Esophagus squamous epithelium (tissue), 5 donors: ENCODE measurements at regions not wholly inside any gene's neighbourhood (a gene's known extent, or its start where the extent isn't known, plus 50 kb on each side); places are given as distances from the start of the nearest gene placed in this dataset.

Experiments
- DNase-seq: peaks from one replicate; lab custom pipeline; 2025; lab: John Stamatoyannopoulos, UW
- H3K27ac ChIP-seq, 4 donors: fragments of 200-600 bp; sonication (generic); one replicate each; pipeline ENCODE4 v1.5.1; 2016 to 2019; ENCODE audit warnings: mild to moderate bottlenecking in 1 of 4
- H3K27me3 ChIP-seq, 4 donors: fragments of 200-600 bp; sonication (generic); 1 replicate in 3 of 4; 2 replicates in 1 of 4; pipeline versions ENCODE4 v1.5.1 to v1.6.0; 2017 to 2021; ENCODE audit warnings: antibody characterized with exemption in 1 of 4
- H3K36me3 ChIP-seq, 3 donors: fragments of 200-600 bp; sonication (generic); one replicate each; pipeline ENCODE4 v1.5.1; 2016 to 2019
- H3K4me1 ChIP-seq, 3 donors: fragments of 200-600 bp; sonication (generic); one replicate each; pipeline ENCODE4 v1.5.1; 2017 to 2019
- H3K4me3 ChIP-seq, 4 donors: fragments of 200-600 bp; sonication (generic); 1 replicate in 3 of 4; 2 replicates in 1 of 4; pipeline ENCODE4 v1.5.1; 2016 to 2019; ENCODE audit warnings: mild to moderate bottlenecking in 2 of 4, moderate library complexity in 1 of 4
- H3K9me3 ChIP-seq, 3 donors: fragments of 200-600 bp; sonication (generic); one replicate each; pipeline ENCODE4 v1.5.1; 2016 to 2019
- POLR2A ChIP-seq, 4 donors: fragments of 450-650 bp; IDR thresholded peaks; one replicate each; pipeline ENCODE4 v1.6.1; 2017; ENCODE audit warnings: antibody characterized with exemption in 4 of 4, mild to moderate bottlenecking in 4 of 4, moderate library complexity in 3 of 4
- WGBS, 2 donors: methylation state at CpG; one replicate each; pipeline ENCODE4 v1.1.5; 2018; 5-methylcytosine and 5-hydroxymethylcytosine counted together
- intact Hi-C: fragments of 100-400 bp; cut with DNase I; formaldehyde crosslinking; loops from one replicate; pipeline ENCODE4 v1.15.0; 2022
- TF ChIP-seq, protein P1 (sequence below), 6 experiments: fragments of 450-650 bp in 4 of 6; fragments of 200-600 bp in 2 of 6; sonication (generic) in 2 of 6; IDR thresholded peaks; one replicate each; pipeline ENCODE4 v1.5.1; 2016 to 2019; ENCODE audit warnings: antibody characterized with exemption in 6 of 6, mild to moderate bottlenecking in 4 of 6, moderate library complexity in 4 of 6
- donor health status: DM: yes; HTN: yes; CAD: no.

DNA sequence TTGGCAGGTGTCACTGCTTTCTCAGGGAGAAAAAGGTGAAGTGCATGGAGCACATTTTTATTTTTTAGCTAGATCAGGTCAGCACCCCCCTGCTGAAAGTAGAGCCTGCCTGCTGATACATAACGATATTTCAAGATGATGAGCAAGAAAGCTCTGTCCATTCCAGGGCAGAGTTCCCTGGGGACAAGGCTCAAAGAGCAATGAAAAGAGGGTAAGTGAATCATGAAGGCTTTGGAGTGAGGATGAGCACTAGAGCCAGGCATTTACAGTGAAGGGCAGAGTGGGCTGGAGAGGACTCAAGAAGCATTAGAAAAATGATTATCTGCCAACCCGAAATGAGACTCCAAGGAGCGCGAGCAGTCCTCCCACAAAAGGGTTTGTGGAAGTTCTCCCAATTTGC is 345.7 kb downstream of the TLE4 start:
- 75 to 82% methylated on average over 4 of the region's 4 CpGs for WGBS, 2 donors
- Histone ChIP-seq H3K4me1 (no peaks in the 10 kb centered on the region), H3K9me3 (no peaks in the 10 kb centered on the region), H3K27me3 (no peaks in the 10 kb centered on the region), H3K27ac (no peak overlapping the region), H3K36me3 (no peaks in the 10 kb centered on the region), H3K4me3 (no peak overlapping the region)
- intact Hi-C loops: no loop called here
- DNase-seq: no peak
- no peak for TF ChIP-seq POLR2A (IDR thresholded peaks at IDR 0.05)
- TF ChIP-seq, protein P1, sequence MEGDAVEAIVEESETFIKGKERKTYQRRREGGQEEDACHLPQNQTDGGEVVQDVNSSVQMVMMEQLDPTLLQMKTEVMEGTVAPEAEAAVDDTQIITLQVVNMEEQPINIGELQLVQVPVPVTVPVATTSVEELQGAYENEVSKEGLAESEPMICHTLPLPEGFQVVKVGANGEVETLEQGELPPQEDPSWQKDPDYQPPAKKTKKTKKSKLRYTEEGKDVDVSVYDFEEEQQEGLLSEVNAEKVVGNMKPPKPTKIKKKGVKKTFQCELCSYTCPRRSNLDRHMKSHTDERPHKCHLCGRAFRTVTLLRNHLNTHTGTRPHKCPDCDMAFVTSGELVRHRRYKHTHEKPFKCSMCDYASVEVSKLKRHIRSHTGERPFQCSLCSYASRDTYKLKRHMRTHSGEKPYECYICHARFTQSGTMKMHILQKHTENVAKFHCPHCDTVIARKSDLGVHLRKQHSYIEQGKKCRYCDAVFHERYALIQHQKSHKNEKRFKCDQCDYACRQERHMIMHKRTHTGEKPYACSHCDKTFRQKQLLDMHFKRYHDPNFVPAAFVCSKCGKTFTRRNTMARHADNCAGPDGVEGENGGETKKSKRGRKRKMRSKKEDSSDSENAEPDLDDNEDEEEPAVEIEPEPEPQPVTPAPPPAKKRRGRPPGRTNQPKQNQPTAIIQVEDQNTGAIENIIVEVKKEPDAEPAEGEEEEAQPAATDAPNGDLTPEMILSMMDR (IDR thresholded peaks at IDR 0.05): no peak

DNA sequence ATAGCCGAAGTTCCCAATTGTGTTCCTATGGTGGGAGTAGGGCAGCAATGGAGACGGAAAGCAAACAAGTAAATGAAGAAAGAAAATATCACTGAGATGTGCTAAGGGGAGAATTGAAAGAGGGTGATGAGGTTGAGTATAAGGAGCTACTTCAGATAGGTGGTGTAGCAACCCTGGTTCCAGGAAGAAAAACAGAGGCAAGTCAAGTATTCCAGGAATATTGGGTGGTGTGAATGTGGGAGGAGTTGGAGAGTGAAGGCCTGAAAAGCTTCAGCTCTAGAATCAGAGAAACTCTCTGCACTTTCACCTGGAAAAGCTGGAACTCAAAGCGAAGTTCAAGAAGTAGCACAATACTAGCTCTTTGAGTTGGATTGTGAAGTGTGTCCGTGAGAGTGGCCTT is 342.1 kb downstream of the TLE4 start:
- TF ChIP-seq, protein P1 (IDR thresholded peaks at IDR 0.05): no peak
- no peak for TF ChIP-seq POLR2A (IDR thresholded peaks at IDR 0.05)
- intact Hi-C loops: no loop called here
- H3K9me3 ChIP-seq: no peaks in the 10 kb centered on the region
- no peak overlapping the region for H3K4me3 ChIP-seq
- no peaks in the 10 kb centered on the region for H3K36me3 ChIP-seq
- no peak overlapping the region for H3K27ac ChIP-seq
- DNase-seq: no peak
- 91 to 97% methylated on average over 4 of the region's 4 CpGs for WGBS, 2 donors
- H3K4me1 ChIP-seq: no peaks in the 10 kb centered on the region
- no peaks in the 10 kb centered on the region for H3K27me3 ChIP-seq

DNA sequence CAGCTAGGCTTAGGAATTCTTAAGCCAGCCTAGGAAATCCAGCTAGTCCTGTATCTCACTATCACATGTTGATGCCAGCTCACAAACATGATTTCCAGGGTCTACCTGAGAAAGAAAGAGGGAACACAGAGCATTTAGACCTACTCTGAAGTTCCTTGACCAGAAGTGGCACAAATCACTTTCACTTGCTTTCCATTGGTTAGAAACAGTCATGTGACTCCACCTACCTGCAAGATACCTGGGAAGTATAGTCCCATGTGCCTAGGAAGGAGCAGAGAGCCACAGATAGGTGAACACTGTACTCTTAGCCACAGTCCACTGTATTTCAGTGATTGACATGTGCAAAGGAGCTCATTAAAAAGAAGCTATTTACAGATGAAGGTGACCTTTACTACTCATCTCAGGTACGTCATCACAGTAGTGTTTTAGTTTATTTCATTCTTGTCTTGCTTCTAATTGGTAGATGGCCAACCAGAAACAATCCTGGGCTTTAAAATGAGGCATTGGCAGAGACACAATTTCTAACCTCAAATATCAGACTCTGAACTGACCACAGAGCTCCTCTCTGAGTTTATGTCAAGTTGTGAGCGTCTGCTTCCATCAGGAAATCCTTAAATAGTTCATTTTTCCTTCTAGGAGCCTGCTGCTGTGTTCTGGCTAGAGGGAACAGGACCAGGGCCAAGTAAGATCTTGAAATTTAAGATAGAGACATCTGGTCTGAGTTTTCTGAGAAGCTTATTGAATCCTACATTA is 340.7 kb downstream of the TLE4 start:
- Histone ChIP-seq H3K36me3 (no peaks in the 10 kb centered on the region), H3K4me1 (no peaks in the 10 kb centered on the region), H3K27ac (no peak overlapping the region), H3K9me3 (no peaks in the 10 kb centered on the region), H3K4me3 (no peak overlapping the region), H3K27me3 (no peaks in the 10 kb centered on the region)
- intact Hi-C loops: no loop called here
- no peak for TF ChIP-seq POLR2A (IDR thresholded peaks at IDR 0.05)
- TF ChIP-seq, protein P1 (IDR thresholded peaks at IDR 0.05): no peak
- whole genome bisulfite sequencing, 2 donors: 53 to 73% methylated on average over 2 of the region's 2 CpGs
- no peak for DNase-seq

DNA sequence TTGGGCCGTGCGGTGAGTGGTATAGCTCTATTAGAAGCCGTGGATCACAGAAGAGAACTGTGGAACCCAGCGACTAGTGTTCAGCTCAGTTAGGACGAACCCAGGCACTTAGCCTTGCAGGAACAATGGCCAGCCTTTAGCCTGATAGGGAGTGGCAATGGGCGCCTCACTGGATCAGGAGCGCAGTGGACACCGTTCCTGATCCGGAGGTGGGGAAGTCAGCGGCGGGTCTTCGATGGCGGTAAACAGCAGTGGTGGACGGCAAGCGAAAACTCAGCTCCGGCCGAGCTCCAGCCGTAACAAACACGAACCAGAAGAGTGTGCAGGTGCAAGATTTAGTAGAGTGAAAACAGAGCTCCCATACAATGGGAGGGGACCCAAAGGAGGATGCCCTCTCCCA is 340.0 kb downstream of the TLE4 start:
- DNase-seq: no peak
- Histone ChIP-seq H3K9me3 (no peaks in the 10 kb centered on the region), H3K4me1 (no peaks in the 10 kb centered on the region), H3K27me3 (no peaks in the 10 kb centered on the region), H3K27ac (no peak overlapping the region), H3K36me3 (no peaks in the 10 kb centered on the region), H3K4me3 (no peak overlapping the region)
- WGBS, 2 donors: 93 to 98% methylated on average over 15 to 17 of the region's 19 CpGs
- TF ChIP-seq, protein P1 (IDR thresholded peaks at IDR 0.05): no peak
- no peak for TF ChIP-seq POLR2A (IDR thresholded peaks at IDR 0.05)
- intact Hi-C loops: no loop called here

DNA sequence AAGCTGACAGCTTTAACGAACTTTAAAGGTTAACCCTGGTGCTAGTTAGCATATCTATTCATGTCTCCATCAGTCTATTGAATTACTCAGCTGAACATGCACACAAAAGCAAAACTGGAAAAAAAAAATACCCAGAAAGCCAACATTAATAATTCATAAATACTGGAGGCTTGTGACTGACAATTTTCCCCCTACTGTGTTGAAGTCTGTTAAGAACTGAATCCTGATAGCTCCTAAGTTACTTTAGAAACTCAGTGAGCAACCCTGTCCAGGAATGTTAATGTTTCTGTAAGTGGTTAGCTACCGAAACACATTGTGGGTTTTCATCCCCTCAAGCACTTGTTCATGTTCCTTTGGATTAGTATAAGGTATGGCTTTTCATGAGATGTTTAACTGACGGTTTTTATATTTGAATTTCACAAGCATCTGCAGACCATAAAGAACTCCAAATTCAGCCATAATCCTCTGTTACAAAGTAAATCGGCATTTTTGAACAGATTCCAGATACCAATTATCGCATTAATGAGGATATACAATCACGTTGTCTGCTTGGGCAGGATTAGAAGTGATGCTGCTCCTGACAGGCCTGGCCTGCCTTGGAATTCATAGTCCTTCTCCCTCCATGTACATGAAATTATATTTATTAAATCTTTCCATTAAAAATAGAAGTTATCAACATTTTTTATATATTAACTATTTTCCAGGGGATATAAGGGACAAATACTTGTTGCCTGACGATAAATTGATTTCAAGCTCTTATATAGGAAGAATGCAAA is 331.2 kb downstream of the TLE4 start:
- 46 to 56% methylated on average over 7 of the region's 7 CpGs for WGBS, 2 donors
- H3K27ac ChIP-seq: no peak overlapping the region
- DNase-seq: no peak
- no peaks in the 10 kb centered on the region for H3K27me3 ChIP-seq
- H3K36me3 ChIP-seq: no peaks in the 10 kb centered on the region
- no peaks in the 10 kb centered on the region for H3K4me1 ChIP-seq
- no peaks in the 10 kb centered on the region for H3K9me3 ChIP-seq
- intact Hi-C loops: no loop called here
- no peak for TF ChIP-seq POLR2A (IDR thresholded peaks at IDR 0.05)
- TF ChIP-seq, protein P1 (IDR thresholded peaks at IDR 0.05): no peak
- no peak overlapping the region for H3K4me3 ChIP-seq
